ENCODE measurements at regions not wholly inside any gene's neighbourhood (a gene's known extent, or its start where the extent isn't known, plus 50 kb on each side); places are given as distances from the start of the nearest gene placed in this dataset.

DNA sequence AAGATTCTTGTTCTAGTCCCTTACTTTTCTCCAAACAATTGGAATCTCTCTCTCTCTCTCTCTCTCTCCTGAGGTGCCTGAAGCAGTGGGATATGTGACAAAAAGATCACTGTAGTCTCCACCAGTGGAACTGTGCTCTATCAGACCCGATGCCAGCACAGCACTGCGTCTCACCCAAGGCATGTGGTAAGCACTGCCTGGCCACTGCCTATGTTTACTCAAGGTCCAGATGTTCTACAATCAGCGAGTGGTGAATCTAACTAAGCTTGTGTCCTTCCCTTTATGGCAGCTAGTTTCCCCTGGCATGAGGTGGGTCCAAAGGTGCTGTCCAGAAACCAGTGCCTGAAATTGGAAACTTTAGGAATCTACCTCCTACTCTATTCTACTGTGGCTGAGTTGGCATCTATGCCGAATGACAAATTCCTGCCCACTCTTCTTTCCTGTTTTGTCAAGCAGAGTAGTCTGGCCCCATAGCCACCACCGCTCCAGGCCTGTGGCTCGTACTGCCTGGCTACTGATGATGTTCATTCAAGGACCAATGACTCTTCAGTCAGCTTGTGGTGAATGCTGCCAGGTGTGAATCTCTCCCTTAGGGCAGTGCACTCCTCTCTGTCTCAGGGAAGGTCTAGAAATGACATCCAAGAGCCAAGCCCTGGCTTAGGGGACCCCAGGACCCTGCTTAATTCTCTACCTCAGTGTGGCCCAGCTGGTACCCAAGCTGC lies 416.5 kb downstream of the TEX13C start:
- H3K9me2 ChIP-seq (ENCODE audit: low read depth, low read length) = no peaks in the 10 kb centered on the region
- no peaks in the 10 kb centered on the region for H3K9me3 ChIP-seq (ENCODE audit: low read length)
- no peaks in the 10 kb centered on the region for H3K4me1 ChIP-seq (ENCODE audit: insufficient read depth, low read length, severe bottlenecking)
- H3K9ac ChIP-seq (ENCODE audit: low read length) = no peak overlapping the region
- H4K20me1 ChIP-seq (ENCODE audit: insufficient read depth, low read length) = no peaks in the 10 kb centered on the region
- H3K4me3 ChIP-seq (ENCODE audit: low read depth, low read length, poor library complexity, severe bottlenecking) = no peak overlapping the region
- no peaks in the 10 kb centered on the region for H3K36me3 ChIP-seq (ENCODE audit: insufficient read depth, low read length)
- H3K79me2 ChIP-seq (ENCODE audit: insufficient read depth, low read length) = no peaks in the 10 kb centered on the region
- no peak overlapping the region for H3K4me2 ChIP-seq (ENCODE audit: low read length)
- TF ChIP-seq, protein P1, sequence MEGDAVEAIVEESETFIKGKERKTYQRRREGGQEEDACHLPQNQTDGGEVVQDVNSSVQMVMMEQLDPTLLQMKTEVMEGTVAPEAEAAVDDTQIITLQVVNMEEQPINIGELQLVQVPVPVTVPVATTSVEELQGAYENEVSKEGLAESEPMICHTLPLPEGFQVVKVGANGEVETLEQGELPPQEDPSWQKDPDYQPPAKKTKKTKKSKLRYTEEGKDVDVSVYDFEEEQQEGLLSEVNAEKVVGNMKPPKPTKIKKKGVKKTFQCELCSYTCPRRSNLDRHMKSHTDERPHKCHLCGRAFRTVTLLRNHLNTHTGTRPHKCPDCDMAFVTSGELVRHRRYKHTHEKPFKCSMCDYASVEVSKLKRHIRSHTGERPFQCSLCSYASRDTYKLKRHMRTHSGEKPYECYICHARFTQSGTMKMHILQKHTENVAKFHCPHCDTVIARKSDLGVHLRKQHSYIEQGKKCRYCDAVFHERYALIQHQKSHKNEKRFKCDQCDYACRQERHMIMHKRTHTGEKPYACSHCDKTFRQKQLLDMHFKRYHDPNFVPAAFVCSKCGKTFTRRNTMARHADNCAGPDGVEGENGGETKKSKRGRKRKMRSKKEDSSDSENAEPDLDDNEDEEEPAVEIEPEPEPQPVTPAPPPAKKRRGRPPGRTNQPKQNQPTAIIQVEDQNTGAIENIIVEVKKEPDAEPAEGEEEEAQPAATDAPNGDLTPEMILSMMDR (IDR thresholded peaks at IDR 0.05; ENCODE audit: low read length) = no peak
- no peak overlapping the region for H2AFZ ChIP-seq (ENCODE audit: low read length)
- H3F3A ChIP-seq (ENCODE audit: insufficient read depth, low read length) = no peaks in the 10 kb centered on the region
- no peaks in the 10 kb centered on the region for H3K27me3 ChIP-seq (ENCODE audit: insufficient read depth, low read length)
- H3K27ac ChIP-seq (ENCODE audit: low read depth, low read length, poor library complexity, severe bottlenecking) = no peak overlapping the region

DNA sequence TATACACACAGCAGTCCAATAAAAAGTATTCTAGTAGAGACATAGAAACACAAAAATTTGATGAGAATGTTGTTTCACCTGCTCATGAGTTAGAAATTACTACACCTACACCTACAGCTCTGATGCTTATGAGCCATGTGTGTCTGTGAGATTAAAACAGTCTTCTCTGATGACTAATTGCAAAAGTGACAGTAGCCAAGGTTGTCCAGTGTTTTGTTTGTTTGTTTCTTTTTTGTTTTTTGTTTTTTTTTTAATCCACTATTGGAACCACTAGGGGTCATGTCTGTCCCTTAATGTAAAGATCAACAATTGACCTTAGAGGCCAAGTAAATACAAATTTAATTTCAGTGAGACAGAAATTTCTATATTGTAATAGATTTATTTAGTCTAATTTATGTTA lies 423.1 kb downstream of the TEX13C start:
- H3K36me3 ChIP-seq (ENCODE audit: insufficient read depth, low read length) = no peaks in the 10 kb centered on the region
- no peaks in the 10 kb centered on the region for H3K9me3 ChIP-seq (ENCODE audit: low read length)
- H3K4me1 ChIP-seq (ENCODE audit: insufficient read depth, low read length, severe bottlenecking) = no peaks in the 10 kb centered on the region
- no peak overlapping the region for H3K4me2 ChIP-seq (ENCODE audit: low read length)
- H3K27ac ChIP-seq (ENCODE audit: low read depth, low read length, poor library complexity, severe bottlenecking) = no peak overlapping the region
- H3K79me2 ChIP-seq (ENCODE audit: insufficient read depth, low read length) = no peaks in the 10 kb centered on the region
- no peak overlapping the region for H3K9ac ChIP-seq (ENCODE audit: low read length)
- no peaks in the 10 kb centered on the region for H3K27me3 ChIP-seq (ENCODE audit: insufficient read depth, low read length)
- H2AFZ ChIP-seq (ENCODE audit: low read length) = no peak overlapping the region
- TF ChIP-seq EZH2 (IDR thresholded peaks at IDR 0.05; ENCODE audit: borderline replicate concordance, low read length) = no peak
- TF ChIP-seq, protein P1 (IDR thresholded peaks at IDR 0.05; ENCODE audit: low read length) = no peak
- no peaks in the 10 kb centered on the region for H3K9me2 ChIP-seq (ENCODE audit: low read depth, low read length)
- no peak overlapping the region for H3K4me3 ChIP-seq (ENCODE audit: low read depth, low read length, poor library complexity, severe bottlenecking)
- no peaks in the 10 kb centered on the region for H3F3A ChIP-seq (ENCODE audit: insufficient read depth, low read length)
- no peaks in the 10 kb centered on the region for H4K20me1 ChIP-seq (ENCODE audit: insufficient read depth, low read length)

DNA sequence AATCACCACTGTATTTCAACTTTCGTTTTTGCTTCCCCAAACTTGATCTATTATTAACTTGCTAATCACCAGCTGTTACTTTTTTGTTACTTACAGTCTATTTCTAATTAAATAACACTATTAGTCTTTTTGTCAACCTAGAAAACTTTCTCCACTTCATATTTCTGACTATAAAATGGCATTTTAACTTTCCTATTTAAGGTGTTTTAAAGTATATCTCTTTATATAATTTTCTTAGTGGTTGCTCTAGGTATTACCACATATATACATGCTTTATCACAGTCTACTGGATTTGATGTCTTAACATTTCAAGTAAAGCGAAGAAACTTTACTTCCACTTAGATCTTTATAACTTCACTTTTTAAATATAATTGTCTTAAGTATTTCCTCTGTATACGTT lies 421.2 kb downstream of the DCAF12L2 start:
- TF ChIP-seq EZH2 (IDR thresholded peaks at IDR 0.05; ENCODE audit: borderline replicate concordance, low read length) = no peak
- TF ChIP-seq, protein P1 (IDR thresholded peaks at IDR 0.05; ENCODE audit: low read length) = no peak
- Histone ChIP-seq H3K4me2 (ENCODE audit: low read length) (no peak overlapping the region), H2AFZ (ENCODE audit: low read length) (no peak overlapping the region), H3K9ac (ENCODE audit: low read length) (no peak overlapping the region), H3K9me2 (ENCODE audit: low read depth, low read length) (no peaks in the 10 kb centered on the region), H3K27me3 (ENCODE audit: insufficient read depth, low read length) (no peaks in the 10 kb centered on the region), H3K9me3 (ENCODE audit: low read length) (no peaks in the 10 kb centered on the region), H3F3A (ENCODE audit: insufficient read depth, low read length) (no peaks in the 10 kb centered on the region), H3K4me3 (ENCODE audit: low read depth, low read length, poor library complexity, severe bottlenecking) (no peak overlapping the region), H3K27ac (ENCODE audit: low read depth, low read length, poor library complexity, severe bottlenecking) (no peak overlapping the region), H3K79me2 (ENCODE audit: insufficient read depth, low read length) (no peaks in the 10 kb centered on the region), H3K36me3 (ENCODE audit: insufficient read depth, low read length) (no peaks in the 10 kb centered on the region), H4K20me1 (ENCODE audit: insufficient read depth, low read length) (no peaks in the 10 kb centered on the region), H3K4me1 (ENCODE audit: insufficient read depth, low read length, severe bottlenecking) (no peaks in the 10 kb centered on the region)
